Midbrain (tissue), 1 donor: ENCODE measurements at regions not wholly inside any gene's neighbourhood (a gene's known extent, or its start where the extent isn't known, plus 50 kb on each side); places are given as distances from the start of the nearest gene placed in this dataset.

Experiments
- DNase-seq: peaks from one replicate; lab custom pipeline; 2025; lab: John Stamatoyannopoulos, UW

- DNase-seq, result no peak
Observed at GRCh38 chr1:63122079-63122478, 200.3 kb upstream of the FOXD3 start.

- DNase-seq, result peak; percentile 76
Observed at GRCh38 chr1:63124666-63125191, 197.6 kb upstream of the FOXD3 start.

- DNase-seq, result no peak
Observed at GRCh38 chr1:63126104-63126503, 196.3 kb upstream of the FOXD3 start.

- no peak for DNase-seq
Observed at GRCh38 chr1:63127376-63127775, 195.0 kb upstream of the FOXD3 start.

GRCh38 chr1:63128556-63128955, 193.8 kb upstream of the FOXD3 start:
- no peak for DNase-seq

DNA sequence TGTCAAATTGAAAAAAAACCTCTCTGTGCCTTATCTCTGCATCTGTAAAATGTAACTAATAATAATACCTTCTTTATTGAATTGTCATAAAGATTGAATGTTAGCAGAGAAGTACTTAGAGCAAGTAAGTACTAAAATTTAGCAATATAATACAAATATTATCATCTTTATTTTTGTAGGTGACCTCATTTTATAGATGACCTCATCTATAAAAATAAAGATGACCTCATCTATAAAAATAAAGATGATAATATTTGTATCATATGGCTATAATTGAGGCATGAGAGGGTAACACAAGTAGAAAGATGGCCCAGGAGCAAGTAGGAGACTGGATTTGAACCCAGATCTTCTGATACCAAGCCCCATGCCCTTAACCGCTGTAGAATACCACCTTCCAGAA, 193.2 kb upstream of the FOXD3 start:
- no peak for DNase-seq

DNA sequence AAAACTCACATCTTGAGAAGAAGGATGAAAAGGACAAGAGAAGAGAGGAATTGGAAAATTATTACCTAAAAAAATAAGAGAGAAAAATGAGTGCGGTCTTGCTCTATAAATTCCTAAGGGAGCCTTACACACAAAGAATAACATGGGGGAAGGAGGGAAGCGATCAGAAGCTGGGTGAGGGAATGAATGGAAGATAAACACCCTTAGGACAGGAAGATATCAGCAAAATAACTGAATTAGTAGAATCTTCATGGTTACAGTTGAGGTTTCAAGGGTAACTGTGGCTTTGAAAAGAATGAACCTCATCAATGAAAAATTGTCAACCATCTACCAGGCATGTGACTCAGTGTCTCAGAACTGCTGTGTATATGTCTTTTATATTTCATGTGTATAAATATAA, 192.5 kb upstream of the FOXD3 start:
- DNase-seq, result no peak

GRCh38 chr1:63134501-63135173, 187.7 kb upstream of the FOXD3 start:
- DNase-seq, result peak; percentile 43

GRCh38 chr1:63135174-63135512, 187.2 kb upstream of the FOXD3 start:
- DNase-seq, result peak; percentile 44

DNA sequence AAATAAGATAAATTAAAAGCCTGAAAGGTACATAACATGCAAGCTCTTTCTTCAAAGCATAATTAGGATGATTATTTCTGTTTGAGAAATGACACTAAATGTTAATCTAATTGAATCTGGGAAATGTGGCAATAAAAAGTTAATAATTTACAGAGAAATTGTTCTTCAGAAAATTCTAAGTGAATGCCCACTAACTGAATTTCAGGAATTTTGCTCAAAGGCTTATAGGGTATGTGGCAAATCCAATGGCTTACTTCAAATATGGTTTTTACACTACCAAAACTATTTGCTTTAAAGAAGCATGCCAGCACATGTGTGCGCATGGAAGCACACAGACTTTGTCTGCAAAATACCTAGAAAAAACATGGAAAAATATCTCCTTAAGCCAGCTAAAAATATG, 186.6 kb upstream of the FOXD3 start:
- DNase-seq, result no peak

DNA sequence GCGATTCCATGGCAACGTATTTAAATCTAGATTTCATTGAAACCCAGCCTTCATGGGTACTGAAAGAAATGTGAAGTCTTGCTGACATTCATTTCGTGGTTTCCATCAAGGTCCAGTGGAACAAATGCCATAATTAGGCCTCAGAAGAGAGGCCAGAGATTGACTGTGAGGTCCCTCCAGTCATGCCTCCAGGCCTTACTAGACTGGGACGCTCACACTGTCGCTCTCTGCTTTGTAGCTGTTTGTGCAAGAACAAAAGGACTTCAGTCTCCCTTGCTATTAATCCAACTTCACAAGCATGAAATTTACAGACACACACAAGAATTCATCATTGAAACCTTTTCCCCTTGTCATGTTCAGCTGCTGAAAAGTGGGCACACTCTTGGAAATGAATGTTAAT, 180.4 kb upstream of the FOXD3 start:
- DNase-seq, result no peak

- DNase-seq, result no peak
Observed at GRCh38 chr1:63143482-63143881, 178.9 kb upstream of the FOXD3 start.

DNA sequence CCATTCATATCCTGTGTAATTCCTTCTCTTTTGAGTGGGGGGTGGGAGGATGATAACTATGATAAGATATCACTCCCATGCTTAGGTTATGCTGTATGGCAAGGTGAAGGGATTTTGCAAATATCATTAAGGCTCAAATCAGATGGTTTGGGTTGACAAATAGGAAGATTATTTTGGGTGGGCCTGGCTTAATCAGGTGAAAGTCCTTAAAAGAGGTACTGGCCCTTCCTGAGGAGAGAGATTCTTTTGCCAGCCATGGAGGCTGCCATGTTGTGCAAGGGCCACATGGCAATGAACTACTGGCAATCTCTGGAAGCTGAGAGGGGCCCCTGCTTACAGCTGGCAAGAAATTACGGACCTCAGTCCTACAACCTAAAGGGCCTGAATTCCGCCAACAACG, 174.6 kb upstream of the FOXD3 start:
- no peak for DNase-seq

DNA sequence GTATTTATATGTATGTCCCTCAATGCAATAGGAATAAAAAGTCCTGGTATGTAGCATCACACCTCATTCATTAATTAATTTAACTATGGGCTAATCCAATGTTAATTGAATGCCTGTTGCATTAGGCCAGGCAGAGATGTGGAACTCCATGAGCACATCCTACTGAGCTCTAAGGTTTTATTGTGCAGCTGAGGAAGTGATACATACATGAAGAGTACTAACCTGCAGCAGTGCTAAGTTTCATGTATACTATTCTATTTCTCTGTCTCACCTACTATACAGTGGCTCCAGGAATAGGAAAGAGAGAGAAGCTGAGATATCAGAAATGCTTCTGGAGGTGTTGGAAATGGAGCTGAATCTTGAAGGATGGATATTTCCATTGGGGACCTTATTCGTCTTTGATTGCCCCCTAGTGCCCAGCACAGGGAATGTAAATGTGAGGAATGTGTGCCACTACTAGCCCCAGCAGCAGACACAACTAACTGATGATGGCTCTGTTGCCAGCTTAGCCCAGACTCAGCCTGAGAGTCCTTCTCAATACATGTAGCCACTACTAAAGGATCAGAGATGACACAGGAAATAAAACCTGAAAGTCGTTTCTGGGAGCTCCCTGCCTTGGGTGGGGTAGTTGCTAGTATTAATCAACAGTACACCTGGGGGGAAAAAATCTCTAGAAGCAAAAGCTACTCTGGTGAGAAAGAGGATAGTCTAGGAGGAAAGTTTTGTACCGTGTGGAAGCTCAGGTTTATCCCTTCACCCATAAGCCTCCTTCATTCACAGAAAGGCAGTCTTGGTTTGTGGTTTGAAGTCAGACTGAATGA, 173.3 kb upstream of the FOXD3 start:
- DNase-seq, result peak; percentile 52

DNA sequence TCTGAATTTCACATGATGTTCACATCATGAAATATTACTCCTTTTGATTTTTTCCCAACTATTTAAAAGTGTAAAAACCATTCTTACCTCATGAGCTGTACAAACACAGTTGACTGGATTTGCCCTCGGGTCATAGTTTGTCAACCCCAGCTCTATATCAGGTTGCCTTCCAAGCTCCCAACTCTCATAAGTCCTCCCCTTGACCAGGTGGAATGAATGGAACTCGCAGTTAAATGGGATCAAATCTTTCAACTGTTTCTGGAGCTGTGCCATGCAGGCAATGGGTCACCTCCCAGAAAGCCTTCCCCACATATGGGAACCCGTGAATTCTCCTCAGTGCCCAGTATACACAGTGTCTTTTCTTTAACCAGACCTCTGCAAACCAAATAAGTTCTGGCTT, 169.8 kb upstream of the FOXD3 start:
- no peak for DNase-seq

GRCh38 chr1:63155437-63155836, 166.9 kb upstream of the FOXD3 start:
- no peak for DNase-seq

GRCh38 chr1:63157085-63157484, 165.3 kb upstream of the FOXD3 start:
- DNase-seq, result no peak

GRCh38 chr1:63169057-63169456, 153.3 kb upstream of the FOXD3 start:
- no peak for DNase-seq

GRCh38 chr1:63173161-63173560, 149.2 kb upstream of the FOXD3 start:
- DNase-seq, result no peak

DNA sequence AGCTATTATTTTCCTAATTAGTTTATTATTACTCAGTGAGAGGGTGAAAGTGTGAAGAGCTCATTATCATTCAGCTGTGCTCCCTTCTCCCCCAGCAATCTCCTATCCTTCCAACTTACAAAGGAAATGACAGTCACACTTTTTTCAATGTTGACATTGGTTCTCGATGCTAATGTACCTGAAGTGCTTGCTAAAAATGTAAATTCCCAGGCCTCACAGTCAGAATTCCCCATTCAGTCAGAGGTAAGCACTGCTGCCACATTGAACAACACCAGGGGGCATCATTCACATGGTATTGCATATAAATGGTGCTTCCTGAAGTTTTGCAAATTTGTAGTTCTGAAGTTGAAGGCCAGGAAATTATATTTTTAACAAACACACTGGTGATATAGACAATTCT, 132.7 kb upstream of the FOXD3 start:
- no peak for DNase-seq

GRCh38 chr1:63190171-63190570, 132.2 kb upstream of the FOXD3 start:
- DNase-seq, result no peak

DNA sequence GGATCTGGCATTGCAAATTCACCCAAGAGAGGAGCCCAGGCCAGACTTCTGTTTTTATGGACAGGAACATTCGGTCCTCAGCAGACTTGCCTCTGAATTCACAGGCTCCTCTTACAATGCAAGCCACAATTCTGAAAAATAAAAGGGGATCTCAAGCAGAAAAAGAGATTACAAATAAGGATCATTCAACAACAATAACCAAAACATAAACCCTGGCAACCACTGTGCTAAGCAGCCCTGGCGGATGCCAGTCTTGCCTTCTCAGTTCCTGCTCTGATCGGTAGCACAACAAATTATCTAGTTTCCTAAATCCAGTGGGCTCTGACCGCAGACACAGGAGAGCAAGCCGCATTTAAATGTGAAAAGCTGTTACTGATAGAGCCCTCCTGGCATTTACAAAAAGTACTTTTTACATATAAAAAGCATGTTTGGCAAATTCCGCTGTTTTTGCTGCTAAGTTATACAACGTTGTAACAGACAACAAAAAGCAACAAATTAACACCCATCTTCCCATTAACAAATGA, 123.4 kb upstream of the FOXD3 start:
- DNase-seq, result peak; percentile 61

DNA sequence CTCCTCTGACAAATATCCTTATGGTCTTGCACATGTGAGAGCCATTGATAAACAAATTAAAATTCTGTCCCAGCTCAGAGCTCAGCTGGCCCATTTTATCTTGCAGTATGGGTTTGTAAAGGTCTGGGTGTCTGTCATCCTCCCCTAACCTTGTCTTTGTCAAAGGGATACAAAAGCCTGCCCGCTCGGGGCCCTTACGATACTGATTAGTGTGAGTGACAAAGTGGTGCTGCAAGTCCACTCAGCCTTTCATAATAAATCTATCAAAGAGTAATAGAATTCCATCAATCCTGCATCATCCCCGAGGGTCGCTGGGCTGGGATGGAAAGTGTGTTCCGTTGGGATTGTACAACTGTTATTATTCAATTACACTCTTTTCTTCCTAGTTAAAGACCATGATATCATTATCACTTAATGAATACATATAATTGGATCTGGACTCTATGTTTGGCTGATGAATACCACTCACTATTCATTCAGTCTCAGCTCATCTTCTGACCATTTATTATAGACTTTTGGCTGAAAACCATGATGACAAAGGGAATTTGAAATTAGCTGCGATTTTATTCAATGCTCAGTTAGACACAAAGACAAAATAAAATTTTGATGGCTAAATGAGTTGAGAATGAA, 122.5 kb upstream of the FOXD3 start:
- no peak for DNase-seq
